ENCODE measurements at regions not wholly inside any gene's neighbourhood (a gene's known extent, or its start where the extent isn't known, plus 50 kb on each side); places are given as distances from the start of the nearest gene placed in this dataset.
"Not testable (repeated sequence)": the region's sequence is repeated elsewhere in the genome, so short reads cannot be mapped to it uniquely, and the experiment has no call there.

DNA sequence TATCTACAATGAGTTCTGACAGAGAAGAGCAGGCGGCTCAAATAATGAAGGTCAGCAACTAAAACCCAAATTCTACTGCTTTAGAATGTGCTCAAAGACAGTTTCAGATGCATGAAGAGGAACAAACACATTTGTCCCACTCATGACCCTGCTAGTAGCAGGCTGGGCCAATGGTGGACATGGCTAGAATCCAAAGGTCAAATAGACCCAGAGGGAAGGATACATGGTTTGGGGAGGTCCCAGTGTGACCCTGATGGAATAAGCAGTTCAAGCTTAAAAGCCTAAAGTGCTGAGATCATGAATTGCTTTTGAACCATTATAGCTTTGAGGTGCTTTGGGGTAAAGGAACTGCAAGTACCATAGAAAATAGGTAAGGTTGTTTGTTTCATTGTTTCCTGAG, 450.7 kb downstream of the MID1IP1 start:
- H3K27me3 ChIP-seq (ENCODE audit: insufficient read depth, low read length), result no peaks in the 10 kb centered on the region
- no peak overlapping the region for H3K4me3 ChIP-seq (ENCODE audit: low read length)
- H3K4me1 ChIP-seq (ENCODE audit: insufficient read depth, low read length), result no peaks in the 10 kb centered on the region
- H3K9me3 ChIP-seq (ENCODE audit: low read depth, low read length), result no peaks in the 10 kb centered on the region

GRCh38 chrX:39253551-39253950, 452.3 kb downstream of the MID1IP1 start:
- Histone ChIP-seq H3K4me1 (ENCODE audit: insufficient read depth, low read length) (no peaks in the 10 kb centered on the region), H3K4me3 (ENCODE audit: low read length) (no peak overlapping the region), H3K27me3 (ENCODE audit: insufficient read depth, low read length) (no peaks in the 10 kb centered on the region), H3K9me3 (ENCODE audit: low read depth, low read length) (no peaks in the 10 kb centered on the region)

- Histone ChIP-seq H3K4me3 (ENCODE audit: low read length) (no peak overlapping the region), H3K27me3 (ENCODE audit: insufficient read depth, low read length) (no peaks in the 10 kb centered on the region), H3K4me1 (ENCODE audit: insufficient read depth, low read length) (no peaks in the 10 kb centered on the region), H3K9me3 (ENCODE audit: low read depth, low read length) (no peaks in the 10 kb centered on the region)
These were observed 457.1 kb downstream of the MID1IP1 start for GRCh38 chrX:39258331-39258730.

- no peaks in the 10 kb centered on the region for H3K9me3 ChIP-seq (ENCODE audit: low read depth, low read length)
- no peak overlapping the region for H3K4me3 ChIP-seq (ENCODE audit: low read length)
- no peaks in the 10 kb centered on the region for H3K27me3 ChIP-seq (ENCODE audit: insufficient read depth, low read length)
- H3K4me1 ChIP-seq (ENCODE audit: insufficient read depth, low read length), result no peaks in the 10 kb centered on the region
These were observed 459.7 kb downstream of the MID1IP1 start for GRCh38 chrX:39260965-39261364.

GRCh38 chrX:39261446-39262147, 460.3 kb downstream of the MID1IP1 start:
- Histone ChIP-seq H3K9me3 (ENCODE audit: low read depth, low read length) (no peaks in the 10 kb centered on the region), H3K4me3 (ENCODE audit: low read length) (no peak overlapping the region), H3K4me1 (ENCODE audit: insufficient read depth, low read length) (no peaks in the 10 kb centered on the region), H3K27me3 (ENCODE audit: insufficient read depth, low read length) (no peaks in the 10 kb centered on the region)

DNA sequence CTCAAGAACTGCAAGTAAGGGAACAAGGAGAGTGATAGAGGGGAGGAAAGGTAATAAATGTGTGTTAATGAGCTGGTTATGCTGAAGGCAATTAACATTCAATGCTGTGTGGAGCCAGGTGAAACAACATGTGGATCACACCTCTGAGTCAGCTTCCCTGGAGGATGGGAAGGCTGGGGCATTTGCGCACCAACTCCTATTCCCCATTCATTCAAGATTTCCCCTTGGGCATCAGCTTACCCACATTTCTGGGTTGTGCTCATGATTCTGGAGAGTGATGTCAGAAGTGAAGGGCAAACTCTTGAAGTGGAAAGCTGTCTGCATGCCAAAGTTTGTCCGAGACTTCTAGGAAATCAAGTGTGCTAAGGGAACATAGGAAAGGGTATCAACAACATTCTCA, 461.4 kb downstream of the MID1IP1 start:
- Histone ChIP-seq H3K9me3 (ENCODE audit: low read depth, low read length) (no peaks in the 10 kb centered on the region), H3K4me1 (ENCODE audit: insufficient read depth, low read length) (no peaks in the 10 kb centered on the region), H3K4me3 (ENCODE audit: low read length) (no peak overlapping the region), H3K27me3 (ENCODE audit: insufficient read depth, low read length) (no peaks in the 10 kb centered on the region)

GRCh38 chrX:39264023-39264422, 462.8 kb downstream of the MID1IP1 start:
- H3K4me1 ChIP-seq (ENCODE audit: insufficient read depth, low read length), result no peaks in the 10 kb centered on the region
- no peaks in the 10 kb centered on the region for H3K9me3 ChIP-seq (ENCODE audit: low read depth, low read length)
- no peak overlapping the region for H3K4me3 ChIP-seq (ENCODE audit: low read length)
- no peaks in the 10 kb centered on the region for H3K27me3 ChIP-seq (ENCODE audit: insufficient read depth, low read length)

- H3K4me1 ChIP-seq (ENCODE audit: insufficient read depth, low read length), result no peaks in the 10 kb centered on the region
- no peaks in the 10 kb centered on the region for H3K27me3 ChIP-seq (ENCODE audit: insufficient read depth, low read length)
- no peaks in the 10 kb centered on the region for H3K9me3 ChIP-seq (ENCODE audit: low read depth, low read length)
- no peak overlapping the region for H3K4me3 ChIP-seq (ENCODE audit: low read length)
These were observed 465.9 kb downstream of the MID1IP1 start for GRCh38 chrX:39267176-39267575.

GRCh38 chrX:39268207-39268606, 466.9 kb downstream of the MID1IP1 start:
- no peaks in the 10 kb centered on the region for H3K9me3 ChIP-seq (ENCODE audit: low read depth, low read length)
- H3K4me3 ChIP-seq (ENCODE audit: low read length), result no peak overlapping the region
- no peaks in the 10 kb centered on the region for H3K4me1 ChIP-seq (ENCODE audit: insufficient read depth, low read length)
- no peaks in the 10 kb centered on the region for H3K27me3 ChIP-seq (ENCODE audit: insufficient read depth, low read length)

DNA sequence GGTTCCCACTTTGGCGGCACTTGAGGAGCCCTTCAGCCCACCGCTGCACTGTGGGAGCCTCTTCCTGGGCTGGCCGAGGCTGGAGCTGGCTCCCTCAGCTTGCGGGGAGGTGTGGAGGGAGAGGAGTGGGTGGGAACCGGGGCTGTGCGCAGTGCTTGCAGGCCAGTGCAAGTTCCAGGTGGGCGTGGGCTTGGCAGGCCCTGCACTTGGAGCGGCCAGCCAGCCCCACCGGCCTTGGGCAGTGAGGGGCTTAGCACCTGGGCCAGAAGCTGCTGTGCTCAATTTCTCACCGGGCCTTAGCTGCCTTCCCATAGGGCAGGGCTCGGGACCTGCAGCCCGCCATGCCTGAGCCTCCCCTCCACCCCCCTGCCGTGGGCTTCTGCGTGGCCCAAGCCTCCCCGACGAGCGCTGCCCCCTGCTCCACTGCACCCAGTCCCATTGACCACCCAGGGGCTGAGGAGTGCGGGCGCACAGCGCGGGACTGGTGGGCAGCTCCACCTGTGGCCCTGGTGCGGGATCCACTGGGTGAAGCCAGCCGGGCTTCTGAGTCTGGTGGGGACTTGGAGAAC, 474.3 kb downstream of the MID1IP1 start:
- Histone ChIP-seq H3K4me1 (ENCODE audit: insufficient read depth, low read length) (no peaks in the 10 kb centered on the region), H3K4me3 (ENCODE audit: low read length) (no peak overlapping the region), H3K27me3 (ENCODE audit: insufficient read depth, low read length) (no peaks in the 10 kb centered on the region), H3K9me3 (ENCODE audit: low read depth, low read length) (no peaks in the 10 kb centered on the region)

- not testable (repeated sequence) for H3K4me1 ChIP-seq (ENCODE audit: insufficient read depth, low read length); H3K4me3 ChIP-seq (ENCODE audit: low read length); H3K27me3 ChIP-seq (ENCODE audit: insufficient read depth, low read length); H3K9me3 ChIP-seq (ENCODE audit: low read depth, low read length)
These were observed 476.6 kb downstream of the MID1IP1 start for GRCh38 chrX:39277685-39278390.

DNA sequence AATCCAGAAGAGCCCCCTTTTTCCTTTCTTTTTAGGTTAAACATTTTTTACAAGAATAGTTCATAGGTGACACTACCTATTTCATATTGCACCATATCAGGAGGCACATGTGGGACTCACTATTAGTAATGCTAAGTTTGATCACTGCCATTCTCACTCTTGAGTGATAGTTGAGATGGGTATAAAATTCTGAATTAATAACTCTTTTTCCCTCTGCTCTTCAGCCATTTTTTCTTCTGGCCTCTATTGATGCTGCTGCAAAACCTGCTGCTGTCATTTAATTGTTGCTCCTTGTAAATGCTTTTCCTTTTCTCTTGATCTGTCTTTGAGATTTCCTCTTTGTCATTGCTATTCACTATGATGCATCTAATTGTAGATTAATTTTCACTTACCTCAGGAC, 482.0 kb downstream of the MID1IP1 start:
- no peaks in the 10 kb centered on the region for H3K27me3 ChIP-seq (ENCODE audit: insufficient read depth, low read length)
- peaks cover 15% of the 10 kb centered on the region for H3K9me3 ChIP-seq (ENCODE audit: low read depth, low read length)
- no peaks in the 10 kb centered on the region for H3K4me1 ChIP-seq (ENCODE audit: insufficient read depth, low read length)
- no peak overlapping the region for H3K4me3 ChIP-seq (ENCODE audit: low read length)

DNA sequence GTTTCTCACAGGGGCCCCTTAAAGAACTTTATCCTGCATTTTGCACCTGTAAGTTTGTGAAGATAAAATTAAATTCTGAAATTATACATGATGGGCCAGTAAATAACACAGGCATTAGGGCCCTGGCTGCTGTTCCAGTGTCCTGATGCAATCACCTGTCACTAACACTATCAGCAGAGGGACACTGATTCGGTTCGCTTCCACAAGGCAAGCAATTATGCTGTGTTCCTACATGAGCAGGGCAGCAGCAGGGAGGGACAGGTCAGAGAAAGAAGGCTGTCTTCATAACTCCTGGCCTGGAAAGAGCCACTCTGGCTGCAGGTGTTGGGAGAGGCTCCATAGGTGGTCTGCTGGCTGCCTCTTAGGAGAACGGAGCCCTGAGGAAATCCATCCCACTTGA, 487.3 kb downstream of the MID1IP1 start:
- no peaks in the 10 kb centered on the region for H3K27me3 ChIP-seq (ENCODE audit: insufficient read depth, low read length)
- H3K4me3 ChIP-seq (ENCODE audit: low read length), result no peak overlapping the region
- H3K4me1 ChIP-seq (ENCODE audit: insufficient read depth, low read length), result no peaks in the 10 kb centered on the region
- H3K9me3 ChIP-seq (ENCODE audit: low read depth, low read length), result peaks cover 2% of the 10 kb centered on the region

DNA sequence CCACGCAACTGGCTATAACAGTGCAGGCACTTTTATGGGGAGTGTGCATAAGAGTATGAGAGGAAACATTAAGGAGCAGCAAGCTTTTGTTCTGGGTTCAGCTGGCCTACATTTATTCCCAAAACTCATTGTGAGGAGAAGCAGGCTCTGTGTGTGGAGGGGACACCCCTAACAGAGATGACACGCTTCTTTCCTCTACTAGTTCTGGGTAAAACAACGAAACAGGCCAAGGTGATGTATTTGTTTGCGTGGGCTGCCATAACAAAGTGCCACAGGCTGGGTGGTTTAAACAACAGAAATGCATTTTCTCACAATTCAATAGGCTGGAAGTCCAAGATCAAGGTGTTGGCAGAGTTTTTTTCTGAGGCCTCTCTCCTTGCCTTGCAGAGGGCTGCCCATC, 488.6 kb downstream of the MID1IP1 start:
- H3K4me1 ChIP-seq (ENCODE audit: insufficient read depth, low read length), result no peaks in the 10 kb centered on the region
- no peaks in the 10 kb centered on the region for H3K9me3 ChIP-seq (ENCODE audit: low read depth, low read length)
- no peaks in the 10 kb centered on the region for H3K27me3 ChIP-seq (ENCODE audit: insufficient read depth, low read length)
- H3K4me3 ChIP-seq (ENCODE audit: low read length), result no peak overlapping the region

- Histone ChIP-seq H3K4me1 (ENCODE audit: insufficient read depth, low read length) (no peaks in the 10 kb centered on the region), H3K9me3 (ENCODE audit: low read depth, low read length) (no peaks in the 10 kb centered on the region), H3K27me3 (ENCODE audit: insufficient read depth, low read length) (no peaks in the 10 kb centered on the region), H3K4me3 (ENCODE audit: low read length) (no peak overlapping the region)
These were observed 491.9 kb downstream of the MID1IP1 start for GRCh38 chrX:39293203-39293602.

DNA sequence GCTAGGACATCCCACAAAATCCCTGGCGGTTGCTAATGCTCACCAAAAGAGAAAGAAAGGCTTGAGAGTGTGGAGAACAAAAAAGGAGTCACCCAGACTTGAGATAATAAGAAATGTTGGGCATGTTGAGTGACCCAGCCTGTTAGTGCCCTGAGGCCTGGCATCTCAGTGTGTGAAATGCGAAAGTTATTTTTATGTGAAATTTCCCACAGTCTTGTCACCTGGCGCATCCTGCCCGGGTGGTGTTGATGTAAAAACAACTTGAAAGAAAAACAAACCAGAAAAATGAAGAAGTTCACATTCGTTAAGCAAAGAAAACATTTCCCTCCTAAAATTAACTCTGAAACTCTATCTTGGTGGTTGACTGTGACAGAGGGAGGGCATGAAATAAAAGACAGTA, 495.2 kb downstream of the MID1IP1 start:
- H3K4me3 ChIP-seq (ENCODE audit: low read length), result no peak overlapping the region
- no peaks in the 10 kb centered on the region for H3K9me3 ChIP-seq (ENCODE audit: low read depth, low read length)
- no peaks in the 10 kb centered on the region for H3K27me3 ChIP-seq (ENCODE audit: insufficient read depth, low read length)
- H3K4me1 ChIP-seq (ENCODE audit: insufficient read depth, low read length), result no peaks in the 10 kb centered on the region
